K562 (cell line): ENCODE measurements at regions not wholly inside any gene's neighbourhood (a gene's known extent, or its start where the extent isn't known, plus 50 kb on each side); places are given as distances from the start of the nearest gene placed in this dataset.

Experiments used
- ARID2 ChIP-seq: fragments of 450-650 bp; IDR thresholded peaks from 2 replicates; pipeline ENCODE4 v1.6.1; 2017; ENCODE audit warnings: antibody characterized with exemption, mild to moderate bottlenecking
- CBFA2T2 ChIP-seq: fragments of 450-650 bp; conservative IDR thresholded peaks from 2 replicates; pipeline ENCODE4 v1.6.1; 2017; ENCODE audit warnings: mild to moderate bottlenecking
- EP400 ChIP-seq: fragments of 450-650 bp; IDR thresholded peaks from 2 replicates; pipeline ENCODE4 v1.6.1; 2017; ENCODE audit warnings: antibody characterized with exemption, mild to moderate bottlenecking, moderate library complexity
- EWSR1 ChIP-seq: fragments of 450-650 bp; IDR thresholded peaks from 2 replicates; pipeline ENCODE4 v1.6.1; 2018; ENCODE audit warnings: borderline replicate concordance, mild to moderate bottlenecking, low read depth, moderate library complexity; ENCODE audit not compliant: partially characterized antibody
- FOSL1 ChIP-seq: fragments of 200-800 bp; sonication (Bioruptor generic); conservative IDR thresholded peaks from 2 replicates; pipeline ENCODE4 v1.6.1; 2016; ENCODE audit warnings: missing genetic modification characterization, missing compliant biosample characterization
- HMG20A ChIP-seq: fragments of 450-650 bp; formaldehyde crosslinking; conservative IDR thresholded peaks from 2 replicates; pipeline ENCODE4 v1.4.0; 2020; ENCODE audit warnings: mild to moderate bottlenecking, mixed read lengths
- MCM3 ChIP-seq: fragments of 450-650 bp; IDR thresholded peaks from 2 replicates; pipeline ENCODE4 v1.6.1; 2016
- RFX5 ChIP-seq: IDR thresholded peaks from 2 replicates; pipeline ENCODE4 v1.6.1; 2011; ENCODE audit warnings: low read depth, mild to moderate bottlenecking, improper control_type of control experiment, low read length
- TAF15 ChIP-seq: fragments of 200-400 bp; formaldehyde crosslinking; IDR thresholded peaks from 2 replicates; pipeline ENCODE4 v1.6.1; 2017; ENCODE audit warnings: mild to moderate bottlenecking, low read depth, low read length, moderate library complexity
- XRCC4 ChIP-seq: IDR thresholded peaks from one replicate; pipeline ENCODE4 v1.6.1; 2011; ENCODE audit not compliant: insufficient read depth, insufficient read length; ENCODE audit errors: extremely low read depth
- ZFP30 ChIP-seq: fragments of 250-450 bp; sonication (Bioruptor Pico); IDR thresholded peaks from 2 replicates; pipeline ENCODE4 v1.8.0; 2022; ENCODE audit warnings: moderate library complexity, mild to moderate bottlenecking, inconsistent platforms, borderline replicate concordance
- ZNF318 ChIP-seq, 2 experiments: fragments of 450-650 bp; IDR thresholded peaks; 2 replicates each; pipeline ENCODE4 v1.6.1; 2016; ENCODE audit warnings: mild to moderate bottlenecking in 2 of 2, borderline replicate concordance in 1 of 2, low read depth in 1 of 2, moderate library complexity in 1 of 2

GRCh38 chr2:217511850-217512249 lies 490.9 kb downstream of the TNS1 start (continued):
- TF ChIP-seq ARID2: no peak
- TF ChIP-seq HMG20A (CRISPR knock-in tag): no peak
- no peak for TF ChIP-seq XRCC4
- no peak for TF ChIP-seq FOSL1 (tag)
- no peak for TF ChIP-seq EWSR1
- TF ChIP-seq ZFP30 (CRISPR knock-in tag): no peak
- TF ChIP-seq ZNF318 (IDR thresholded peaks at IDR 0.05; ENCODE audit: borderline replicate concordance in 1 of 2, low read depth in 1 of 2): no peak
- no peak for TF ChIP-seq TAF15
- no peak for TF ChIP-seq MCM3
- TF ChIP-seq CBFA2T2: no peak
- no peak for TF ChIP-seq EP400
- TF ChIP-seq RFX5: no peak
